IMR-90 (cell line): ENCODE measurements at regions not wholly inside any gene's neighbourhood (a gene's known extent, or its start where the extent isn't known, plus 50 kb on each side); places are given as distances from the start of the nearest gene placed in this dataset.

Experiments
- NFE2L2 ChIP-seq: fragments of 150-350 bp; IDR thresholded peaks from 2 replicates; pipeline ENCODE4 v1.6.1; 2016; ENCODE audit warnings: low read depth, mild to moderate bottlenecking, low read length
- POLR2A ChIP-seq: IDR thresholded peaks from 2 replicates; pipeline ENCODE4 v1.6.1; 2012; ENCODE audit warnings: mild to moderate bottlenecking, low read depth, low read length
- RAD21 ChIP-seq: IDR thresholded peaks from 2 replicates; pipeline ENCODE4 v1.6.1; 2012; ENCODE audit warnings: low read length, improper control_type of control experiment
- RCOR1 ChIP-seq: IDR thresholded peaks from 2 replicates; pipeline ENCODE4 v1.6.1; 2012; ENCODE audit warnings: mild to moderate bottlenecking, low read length, improper control_type of control experiment; ENCODE audit not compliant: insufficient replicate concordance
- RFX5 ChIP-seq: IDR thresholded peaks from 2 replicates; pipeline ENCODE4 v1.8.0; 2012; ENCODE audit warnings: low read depth, mild to moderate bottlenecking, low read length, moderate library complexity
- TF ChIP-seq, protein P1 (sequence below): conservative IDR thresholded peaks from 2 replicates; pipeline ENCODE4 v1.5.1; 2012; ENCODE audit warnings: mild to moderate bottlenecking, low read depth, low read length, improper control_type of control experiment

DNA sequence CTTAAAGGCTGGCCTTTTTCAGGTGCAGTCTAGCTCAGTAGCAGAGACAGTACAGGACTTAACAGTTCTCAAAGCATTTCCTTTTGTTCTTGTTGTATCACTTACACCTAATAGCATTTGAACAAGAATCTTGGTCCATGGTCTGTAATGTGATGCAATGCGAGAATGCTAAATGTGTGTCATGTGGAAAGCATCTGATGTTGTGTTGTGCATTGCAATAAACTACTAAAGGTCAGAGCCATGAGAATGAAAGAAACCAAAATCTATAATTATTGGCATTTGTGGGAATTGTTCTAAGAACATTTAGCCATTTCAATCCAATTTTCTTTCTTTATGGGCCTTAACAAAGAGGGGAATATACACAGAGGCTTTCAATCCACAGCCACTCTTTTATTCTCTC, 324.5 kb upstream of the ROBO2 start:
- TF ChIP-seq, protein P1, sequence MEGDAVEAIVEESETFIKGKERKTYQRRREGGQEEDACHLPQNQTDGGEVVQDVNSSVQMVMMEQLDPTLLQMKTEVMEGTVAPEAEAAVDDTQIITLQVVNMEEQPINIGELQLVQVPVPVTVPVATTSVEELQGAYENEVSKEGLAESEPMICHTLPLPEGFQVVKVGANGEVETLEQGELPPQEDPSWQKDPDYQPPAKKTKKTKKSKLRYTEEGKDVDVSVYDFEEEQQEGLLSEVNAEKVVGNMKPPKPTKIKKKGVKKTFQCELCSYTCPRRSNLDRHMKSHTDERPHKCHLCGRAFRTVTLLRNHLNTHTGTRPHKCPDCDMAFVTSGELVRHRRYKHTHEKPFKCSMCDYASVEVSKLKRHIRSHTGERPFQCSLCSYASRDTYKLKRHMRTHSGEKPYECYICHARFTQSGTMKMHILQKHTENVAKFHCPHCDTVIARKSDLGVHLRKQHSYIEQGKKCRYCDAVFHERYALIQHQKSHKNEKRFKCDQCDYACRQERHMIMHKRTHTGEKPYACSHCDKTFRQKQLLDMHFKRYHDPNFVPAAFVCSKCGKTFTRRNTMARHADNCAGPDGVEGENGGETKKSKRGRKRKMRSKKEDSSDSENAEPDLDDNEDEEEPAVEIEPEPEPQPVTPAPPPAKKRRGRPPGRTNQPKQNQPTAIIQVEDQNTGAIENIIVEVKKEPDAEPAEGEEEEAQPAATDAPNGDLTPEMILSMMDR = no peak
- TF ChIP-seq RAD21 (no peak), POLR2A (no peak), RFX5 (no peak), RCOR1 (no peak), NFE2L2 (no peak)
